Tibial artery (tissue), 4 donors: ENCODE measurements at regions not wholly inside any gene's neighbourhood (a gene's known extent, or its start where the extent isn't known, plus 50 kb on each side); places are given as distances from the start of the nearest gene placed in this dataset.
"Not testable (repeated sequence)": the region's sequence is repeated elsewhere in the genome, so short reads cannot be mapped to it uniquely, and the experiment has no call there.

ENCODE experiments used
- DNase-seq, 2 donors: peaks; one replicate each; pipeline ENCODE4 v3.0.0-alpha.2; 2019
- H3K27ac ChIP-seq, 2 donors: fragments of 200-600 bp; sonication (generic) in 1 of 2; 1 replicate in 1 of 2; 2 replicates in 1 of 2; pipeline ENCODE4 v1.5.1; 2018 to 2019; ENCODE audit warnings: mild to moderate bottlenecking in 1 of 2
- H3K27me3 ChIP-seq, 2 donors: fragments of 200-600 bp; sonication (generic) in 1 of 2; one replicate each; pipeline versions ENCODE4 v1.5.1 to v1.6.0; 2016 to 2019
- H3K36me3 ChIP-seq, 3 donors: fragments of 200-600 bp; sonication (generic) in 2 of 3; one replicate each; pipeline ENCODE4 v1.5.1; 2016 to 2019; ENCODE audit warnings: mild to moderate bottlenecking in 2 of 3
- H3K4me1 ChIP-seq, 4 donors: fragments of 200-600 bp; sonication (generic) in 2 of 4; 1 replicate in 3 of 4; 2 replicates in 1 of 4; pipeline ENCODE4 v1.5.1; 2016 to 2019
- H3K4me3 ChIP-seq, 2 donors: fragments of 200-600 bp; sonication (generic) in 1 of 2; 1 replicate in 1 of 2; 2 replicates in 1 of 2; pipeline ENCODE4 v1.5.1; 2018 to 2019; ENCODE audit warnings: mild to moderate bottlenecking in 2 of 2
- H3K9me3 ChIP-seq, 3 donors: fragments of 200-600 bp; sonication (generic) in 1 of 3; one replicate each; pipeline ENCODE4 v1.5.1; 2016 to 2019
- intact Hi-C: fragments of 100-400 bp; cut with DNase I; formaldehyde crosslinking; loops from one replicate; pipeline ENCODE4 v1.15.0; 2023; ENCODE audit warnings: low total_unique reads
- TF ChIP-seq, protein P1 (sequence below), 2 experiments: fragments of 200-600 bp in 1 of 2; fragments of 450-650 bp in 1 of 2; IDR thresholded peaks; one replicate each; pipeline ENCODE4 v1.5.1; 2017 to 2019; ENCODE audit warnings: antibody characterized with exemption in 2 of 2, mild to moderate bottlenecking in 1 of 2, moderate library complexity in 1 of 2

DNA sequence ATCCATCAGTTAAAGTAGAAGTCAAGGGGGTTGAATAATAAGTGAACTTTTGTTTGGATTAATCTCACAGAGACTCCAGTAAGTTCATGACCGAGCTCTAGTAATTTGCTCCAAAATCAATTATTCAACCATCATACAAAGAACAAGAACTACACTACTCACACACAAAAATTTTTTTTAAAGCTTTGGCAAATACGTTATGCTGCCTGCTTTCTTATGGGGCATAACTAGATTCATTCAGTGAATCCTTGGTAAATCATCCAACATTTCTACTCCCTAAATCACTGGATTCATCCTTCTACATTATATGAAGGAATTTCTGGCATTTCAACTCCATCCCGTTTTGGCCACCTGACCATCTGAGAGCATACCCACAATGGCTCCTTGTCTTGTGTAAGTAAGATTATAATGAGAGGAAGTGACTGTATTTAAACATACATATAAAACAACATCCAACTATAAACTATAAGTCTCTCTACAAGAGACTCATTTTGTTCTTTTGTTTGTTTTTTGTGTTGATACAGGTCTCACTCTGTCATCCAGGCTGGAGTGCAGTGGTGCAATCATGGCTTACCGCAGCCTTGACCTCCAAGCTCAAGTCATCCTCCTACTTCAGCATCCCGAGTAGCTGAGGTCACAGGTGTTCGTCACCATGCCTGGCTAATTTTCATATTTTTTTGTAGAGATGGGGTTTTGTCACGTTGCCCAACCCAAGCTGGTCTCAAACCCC is 144.2 kb upstream of the LRRTM4 start:
- DNase-seq = no peak
- TF ChIP-seq, protein P1, sequence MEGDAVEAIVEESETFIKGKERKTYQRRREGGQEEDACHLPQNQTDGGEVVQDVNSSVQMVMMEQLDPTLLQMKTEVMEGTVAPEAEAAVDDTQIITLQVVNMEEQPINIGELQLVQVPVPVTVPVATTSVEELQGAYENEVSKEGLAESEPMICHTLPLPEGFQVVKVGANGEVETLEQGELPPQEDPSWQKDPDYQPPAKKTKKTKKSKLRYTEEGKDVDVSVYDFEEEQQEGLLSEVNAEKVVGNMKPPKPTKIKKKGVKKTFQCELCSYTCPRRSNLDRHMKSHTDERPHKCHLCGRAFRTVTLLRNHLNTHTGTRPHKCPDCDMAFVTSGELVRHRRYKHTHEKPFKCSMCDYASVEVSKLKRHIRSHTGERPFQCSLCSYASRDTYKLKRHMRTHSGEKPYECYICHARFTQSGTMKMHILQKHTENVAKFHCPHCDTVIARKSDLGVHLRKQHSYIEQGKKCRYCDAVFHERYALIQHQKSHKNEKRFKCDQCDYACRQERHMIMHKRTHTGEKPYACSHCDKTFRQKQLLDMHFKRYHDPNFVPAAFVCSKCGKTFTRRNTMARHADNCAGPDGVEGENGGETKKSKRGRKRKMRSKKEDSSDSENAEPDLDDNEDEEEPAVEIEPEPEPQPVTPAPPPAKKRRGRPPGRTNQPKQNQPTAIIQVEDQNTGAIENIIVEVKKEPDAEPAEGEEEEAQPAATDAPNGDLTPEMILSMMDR (IDR thresholded peaks at IDR 0.05) = no peak
- no peak overlapping the region for H3K27ac ChIP-seq
- no peaks in the 10 kb centered on the region for H3K4me1 ChIP-seq
- H3K36me3 ChIP-seq = no peaks in the 10 kb centered on the region
- no peaks in the 10 kb centered on the region for H3K9me3 ChIP-seq
- intact Hi-C loops = no loop called here
- no peak overlapping the region for H3K4me3 ChIP-seq
- no peaks in the 10 kb centered on the region for H3K27me3 ChIP-seq

DNA sequence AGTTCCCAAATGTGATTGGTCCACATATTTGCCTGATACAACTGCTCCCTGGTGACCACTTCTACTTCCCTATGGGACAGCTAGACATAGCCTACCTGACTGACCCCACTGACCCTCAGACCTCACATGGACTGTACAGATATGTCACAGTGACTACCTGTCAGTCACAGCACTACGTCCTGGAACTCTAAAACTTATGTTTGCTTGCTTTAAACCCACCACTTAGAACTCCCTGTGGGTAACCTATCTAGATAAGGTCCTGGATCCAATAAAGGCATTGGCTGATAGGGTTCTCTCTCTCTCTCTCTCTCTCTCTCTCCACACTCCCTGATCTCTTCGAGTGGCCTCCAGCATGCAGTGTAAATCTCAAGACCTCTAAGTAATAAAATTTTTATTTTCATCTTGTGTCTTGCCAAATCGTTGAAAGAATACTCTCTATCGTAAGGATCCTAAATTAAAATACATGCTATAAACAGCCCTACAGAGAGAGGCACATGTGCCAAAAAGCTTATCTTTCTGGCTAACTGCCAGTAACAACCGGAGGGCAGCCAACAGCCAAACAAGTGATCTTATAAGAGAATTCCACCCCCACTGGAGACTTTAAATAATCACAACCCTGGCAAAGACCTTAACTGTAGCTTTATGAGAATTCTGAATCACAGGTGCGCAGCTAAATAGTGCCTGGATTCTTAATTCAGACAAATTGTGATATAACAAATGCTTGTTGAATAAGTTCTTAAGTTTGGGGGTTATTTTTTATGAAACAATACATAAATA is 162.6 kb upstream of the LRRTM4 start:
- H3K4me3 ChIP-seq, H3K36me3 ChIP-seq, H3K9me3 ChIP-seq, H3K27me3 ChIP-seq, DNase-seq, H3K27ac ChIP-seq, intact Hi-C loops, H3K4me1 ChIP-seq: not testable (repeated sequence)

GRCh38 chr2:77712601-77713000 is 190.4 kb upstream of the LRRTM4 start:
- Histone ChIP-seq H3K4me3 (no peak overlapping the region), H3K36me3 (no peaks in the 10 kb centered on the region), H3K27me3 (no peaks in the 10 kb centered on the region), H3K27ac (no peak overlapping the region), H3K9me3 (no peaks in the 10 kb centered on the region), H3K4me1 (no peaks in the 10 kb centered on the region)
- intact Hi-C loops = no loop called here
- TF ChIP-seq, protein P1 (IDR thresholded peaks at IDR 0.05) = no peak
- no peak for DNase-seq

- TF ChIP-seq, protein P1 (IDR thresholded peaks at IDR 0.05) = no peak
- Histone ChIP-seq H3K36me3 (no peaks in the 10 kb centered on the region), H3K27me3 (no peaks in the 10 kb centered on the region), H3K4me3 (no peak overlapping the region), H3K9me3 (no peaks in the 10 kb centered on the region), H3K27ac (no peak overlapping the region), H3K4me1 (no peaks in the 10 kb centered on the region)
- DNase-seq = no peak
- intact Hi-C loops = no loop called here
These were observed 191.2 kb upstream of the LRRTM4 start for GRCh38 chr2:77713412-77713811.

GRCh38 chr2:77720115-77720514 is 197.9 kb upstream of the LRRTM4 start:
- Histone ChIP-seq H3K27ac (no peak overlapping the region), H3K4me3 (no peak overlapping the region), H3K36me3 (no peaks in the 10 kb centered on the region), H3K4me1 (no peaks in the 10 kb centered on the region), H3K9me3 (no peaks in the 10 kb centered on the region), H3K27me3 (no peaks in the 10 kb centered on the region)
- TF ChIP-seq, protein P1 (IDR thresholded peaks at IDR 0.05) = no peak
- DNase-seq = no peak
- intact Hi-C loops = no loop called here

GRCh38 chr2:77721593-77721992 is 199.4 kb upstream of the LRRTM4 start:
- Histone ChIP-seq H3K27ac (no peak overlapping the region), H3K4me1 (no peaks in the 10 kb centered on the region), H3K36me3 (no peaks in the 10 kb centered on the region), H3K4me3 (no peak overlapping the region), H3K27me3 (no peaks in the 10 kb centered on the region), H3K9me3 (no peaks in the 10 kb centered on the region)
- DNase-seq = no peak
- TF ChIP-seq, protein P1 (IDR thresholded peaks at IDR 0.05) = no peak
- intact Hi-C loops = no loop called here
